ENCODE measurements at regions not wholly inside any gene's neighbourhood (a gene's known extent, or its start where the extent isn't known, plus 50 kb on each side); places are given as distances from the start of the nearest gene placed in this dataset.

- no peak overlapping the region for H3K27ac Mint-ChIP-seq (ENCODE audit: low read depth, unreplicated experiment)
- H3K4me3 Mint-ChIP-seq (ENCODE audit: unreplicated experiment) = no peak overlapping the region
- ChIA-PET POLR2A (no interaction called here), CTCF (interaction anchor here (0.9 to 1.7 kb wide), 4 partner anchors 12 to 906 kb away, joined by 3 to 5 read pairs (median 4); no protein-coding TSS in a partner anchor)
- no peaks in the 10 kb centered on the region for H3K36me3 Mint-ChIP-seq (ENCODE audit: insufficient read depth, unreplicated experiment)
- H3K27me3 Mint-ChIP-seq (ENCODE audit: insufficient read depth, unreplicated experiment) = no peaks in the 10 kb centered on the region
- peaks cover 5% of the 10 kb centered on the region for H3K4me1 Mint-ChIP-seq (ENCODE audit: insufficient read depth, unreplicated experiment)
- DNase-seq (ENCODE audit: unreplicated experiment) = peak; percentile 52
- BruUV-seq (replicated peaks) = no TSS peak
- TF ChIP-seq, protein P1, sequence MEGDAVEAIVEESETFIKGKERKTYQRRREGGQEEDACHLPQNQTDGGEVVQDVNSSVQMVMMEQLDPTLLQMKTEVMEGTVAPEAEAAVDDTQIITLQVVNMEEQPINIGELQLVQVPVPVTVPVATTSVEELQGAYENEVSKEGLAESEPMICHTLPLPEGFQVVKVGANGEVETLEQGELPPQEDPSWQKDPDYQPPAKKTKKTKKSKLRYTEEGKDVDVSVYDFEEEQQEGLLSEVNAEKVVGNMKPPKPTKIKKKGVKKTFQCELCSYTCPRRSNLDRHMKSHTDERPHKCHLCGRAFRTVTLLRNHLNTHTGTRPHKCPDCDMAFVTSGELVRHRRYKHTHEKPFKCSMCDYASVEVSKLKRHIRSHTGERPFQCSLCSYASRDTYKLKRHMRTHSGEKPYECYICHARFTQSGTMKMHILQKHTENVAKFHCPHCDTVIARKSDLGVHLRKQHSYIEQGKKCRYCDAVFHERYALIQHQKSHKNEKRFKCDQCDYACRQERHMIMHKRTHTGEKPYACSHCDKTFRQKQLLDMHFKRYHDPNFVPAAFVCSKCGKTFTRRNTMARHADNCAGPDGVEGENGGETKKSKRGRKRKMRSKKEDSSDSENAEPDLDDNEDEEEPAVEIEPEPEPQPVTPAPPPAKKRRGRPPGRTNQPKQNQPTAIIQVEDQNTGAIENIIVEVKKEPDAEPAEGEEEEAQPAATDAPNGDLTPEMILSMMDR (IDR thresholded peaks at IDR 0.05; ENCODE audit: unreplicated experiment) = no peak
- H3K9me3 Mint-ChIP-seq (ENCODE audit: unreplicated experiment) = no peaks in the 10 kb centered on the region
- intact Hi-C loops (cut with micrococcal nuclease) = no loop called here
Measured at GRCh38 chr14:56351861-56352260, 227.7 kb upstream of the TMEM260 start.

DNA sequence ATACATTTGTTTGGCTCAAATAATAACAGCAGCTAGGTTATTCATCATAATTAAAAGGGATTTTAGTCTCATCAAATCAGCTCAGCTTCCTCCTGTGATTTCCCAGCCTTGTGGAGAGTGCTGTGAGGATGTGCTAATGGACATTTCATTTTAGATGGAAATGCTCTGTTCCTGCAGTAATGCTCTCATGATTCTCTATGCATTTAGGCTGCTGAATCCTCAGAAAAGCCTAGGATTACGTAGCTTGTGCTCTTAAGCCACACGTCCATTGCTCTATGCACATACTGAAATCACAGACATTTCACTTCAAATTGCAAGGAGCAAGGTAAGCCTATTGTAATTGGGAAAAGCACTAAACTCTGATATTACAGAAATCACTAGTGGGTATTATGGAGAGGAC lies 226.6 kb upstream of the TMEM260 start:
- intact Hi-C loops (cut with micrococcal nuclease) = no loop called here
- no peaks in the 10 kb centered on the region for H3K9me3 Mint-ChIP-seq (ENCODE audit: unreplicated experiment)
- no peaks in the 10 kb centered on the region for H3K27me3 Mint-ChIP-seq (ENCODE audit: insufficient read depth, unreplicated experiment)
- ChIA-PET CTCF (interaction anchor here (0.9 to 1.7 kb wide), 3 partner anchors 13 to 907 kb away, joined by 4 to 5 read pairs (median 4); no protein-coding TSS in a partner anchor), POLR2A (interaction anchor here (0.6 kb wide), 1 partner anchor 371 kb away, joined by 3 read pairs; no protein-coding TSS in a partner anchor)
- H3K4me1 Mint-ChIP-seq (ENCODE audit: insufficient read depth, unreplicated experiment) = peaks cover 5% of the 10 kb centered on the region
- no TSS peak for BruUV-seq (replicated peaks)
- no peak for DNase-seq (ENCODE audit: unreplicated experiment)
- H3K36me3 Mint-ChIP-seq (ENCODE audit: insufficient read depth, unreplicated experiment) = no peaks in the 10 kb centered on the region
- no peak overlapping the region for H3K4me3 Mint-ChIP-seq (ENCODE audit: unreplicated experiment)
- no peak overlapping the region for H3K27ac Mint-ChIP-seq (ENCODE audit: low read depth, unreplicated experiment)
- TF ChIP-seq, protein P1 (IDR thresholded peaks at IDR 0.05; ENCODE audit: unreplicated experiment) = no peak

DNA sequence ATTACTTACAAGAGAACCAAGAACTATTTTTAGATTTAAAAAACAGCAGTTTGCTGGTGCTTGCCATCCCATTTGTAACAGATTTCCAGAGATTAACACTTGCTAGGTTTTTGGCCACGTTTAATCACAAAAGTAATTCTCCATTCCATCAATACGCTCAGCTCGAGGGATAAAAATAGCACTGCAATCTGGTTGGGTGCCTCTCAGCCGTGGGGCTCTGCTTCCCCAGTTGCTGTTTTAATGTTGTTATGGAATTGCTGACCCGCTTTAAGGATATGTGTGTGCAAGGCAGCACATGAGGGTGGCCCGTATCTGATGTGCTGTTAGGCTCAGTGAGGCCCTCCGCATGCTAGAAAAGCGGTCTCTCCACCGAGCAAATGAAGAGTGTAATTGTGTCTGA lies 222.2 kb upstream of the TMEM260 start:
- no peak overlapping the region for H3K4me3 Mint-ChIP-seq (ENCODE audit: unreplicated experiment)
- TF ChIP-seq, protein P1 (IDR thresholded peaks at IDR 0.05; ENCODE audit: unreplicated experiment) = no peak
- H3K27me3 Mint-ChIP-seq (ENCODE audit: insufficient read depth, unreplicated experiment) = peaks cover 7% of the 10 kb centered on the region
- no TSS peak for BruUV-seq (replicated peaks)
- DNase-seq (ENCODE audit: unreplicated experiment) = no peak
- no peak overlapping the region for H3K27ac Mint-ChIP-seq (ENCODE audit: low read depth, unreplicated experiment)
- POLR2A ChIA-PET = interaction anchor here (0.6 kb wide), 1 partner anchor 1935 kb away, joined by 3 read pairs; no protein-coding TSS in a partner anchor
- intact Hi-C loops (cut with micrococcal nuclease) = no loop called here
- CTCF ChIA-PET = interaction anchor here (0.8 kb wide), 1 partner anchor 33 kb away, joined by 3 read pairs; no protein-coding TSS in a partner anchor
- H3K9me3 Mint-ChIP-seq (ENCODE audit: unreplicated experiment) = peaks cover 4% of the 10 kb centered on the region
- H3K4me1 Mint-ChIP-seq (ENCODE audit: insufficient read depth, unreplicated experiment) = no peaks in the 10 kb centered on the region
- H3K36me3 Mint-ChIP-seq (ENCODE audit: insufficient read depth, unreplicated experiment) = no peaks in the 10 kb centered on the region

GRCh38 chr14:56358275-56358674 lies 221.3 kb upstream of the TMEM260 start:
- Mint-ChIP-seq H3K36me3 (ENCODE audit: insufficient read depth, unreplicated experiment) (no peaks in the 10 kb centered on the region), H3K4me1 (ENCODE audit: insufficient read depth, unreplicated experiment) (no peaks in the 10 kb centered on the region), H3K27ac (ENCODE audit: low read depth, unreplicated experiment) (no peak overlapping the region), H3K27me3 (ENCODE audit: insufficient read depth, unreplicated experiment) (peaks cover 15% of the 10 kb centered on the region), H3K4me3 (ENCODE audit: unreplicated experiment) (no peak overlapping the region), H3K9me3 (ENCODE audit: unreplicated experiment) (peaks cover 10% of the 10 kb centered on the region)
- intact Hi-C loops (cut with micrococcal nuclease) = no loop called here
- TF ChIP-seq, protein P1 (IDR thresholded peaks at IDR 0.05; ENCODE audit: unreplicated experiment) = no peak
- CTCF ChIA-PET = no interaction called here
- BruUV-seq (replicated peaks) = no TSS peak
- POLR2A ChIA-PET = no interaction called here
- DNase-seq (ENCODE audit: unreplicated experiment) = no peak
